Breast epithelium (tissue), 4 donors: ENCODE measurements at regions not wholly inside any gene's neighbourhood (a gene's known extent, or its start where the extent isn't known, plus 50 kb on each side); places are given as distances from the start of the nearest gene placed in this dataset.
A peak's percentile ranks its signal among the peaks of the same experiment; 100 is the strongest.

Experiments
- DNase-seq, 2 donors: peaks; one replicate each; pipeline ENCODE4 v3.0.0-alpha.2; 2019; ENCODE audit warnings: low spot score in 2 of 2
- H3K27ac ChIP-seq, 2 donors: fragments of 200-600 bp; sonication (generic) in 1 of 2; one replicate each; pipeline ENCODE4 v1.5.1; 2016 to 2019; ENCODE audit warnings: mild to moderate bottlenecking in 1 of 2
- H3K27me3 ChIP-seq, 2 donors: fragments of 200-600 bp; sonication (generic) in 1 of 2; one replicate each; pipeline versions ENCODE4 v1.5.1 to v1.6.0; 2017 to 2019; ENCODE audit warnings: control low read depth in 1 of 2, mild to moderate bottlenecking in 1 of 2
- H3K36me3 ChIP-seq: fragments of 200-600 bp; one replicate; pipeline ENCODE4 v1.5.1; 2019
- H3K4me1 ChIP-seq, 2 donors: fragments of 200-600 bp; sonication (generic); one replicate each; pipeline ENCODE4 v1.5.1; 2016 to 2019; ENCODE audit warnings: control low read depth in 1 of 2
- H3K4me3 ChIP-seq, 3 donors: fragments of 200-600 bp; sonication (generic); 1 replicate in 2 of 3; 2 replicates in 1 of 3; pipeline ENCODE4 v1.5.1; 2016 to 2019; ENCODE audit warnings: mild to moderate bottlenecking in 3 of 3, moderate library complexity in 2 of 3
- H3K9me3 ChIP-seq, 2 donors: fragments of 200-600 bp; sonication (generic) in 1 of 2; one replicate each; pipeline ENCODE4 v1.5.1; 2016 to 2019; ENCODE audit warnings: control low read depth in 1 of 2
- CTCF ChIP-seq, 3 donors: fragments of 450-650 bp; IDR thresholded peaks; one replicate each; pipeline ENCODE4 v1.5.1; 2016 to 2017; ENCODE audit warnings: antibody characterized with exemption in 3 of 3, mild to moderate bottlenecking in 3 of 3, moderate library complexity in 3 of 3
- POLR2A ChIP-seq: fragments of 450-650 bp; IDR thresholded peaks from one replicate; pipeline ENCODE4 v1.6.1; 2016; ENCODE audit warnings: antibody characterized with exemption, mild to moderate bottlenecking, moderate library complexity
- POLR2AphosphoS5 ChIP-seq, 3 donors: sonication (generic); formaldehyde crosslinking; IDR thresholded peaks; one replicate each; pipeline ENCODE4 v1.6.1; 2017; ENCODE audit warnings: antibody characterized with exemption in 3 of 3
- intact Hi-C: fragments of 100-400 bp; cut with DNase I; formaldehyde crosslinking; loops from one replicate; pipeline ENCODE4 v1.15.1; 2023; ENCODE audit warnings: low total_unique reads

GRCh38 chr1:116819081-116819480, 64.9 kb downstream of the CD2 start:
- H3K27ac ChIP-seq: no peak overlapping the region
- no peaks in the 10 kb centered on the region for H3K36me3 ChIP-seq
- H3K27me3 ChIP-seq: no peaks in the 10 kb centered on the region
- DNase-seq: no peak
- no peaks in the 10 kb centered on the region for H3K9me3 ChIP-seq
- intact Hi-C loops: no loop called here
- no peaks in the 10 kb centered on the region for H3K4me1 ChIP-seq
- no peak for TF ChIP-seq CTCF (IDR thresholded peaks at IDR 0.05)
- no peak overlapping the region for H3K4me3 ChIP-seq

GRCh38 chr1:116820369-116820768, 66.1 kb downstream of the CD2 start:
- no peaks in the 10 kb centered on the region for H3K27me3 ChIP-seq
- no peak overlapping the region for H3K4me3 ChIP-seq
- TF ChIP-seq POLR2A (no peak), CTCF (IDR thresholded peaks at IDR 0.05) (no peak), POLR2AphosphoS5 (IDR thresholded peaks at IDR 0.05) (no peak)
- H3K4me1 ChIP-seq: no peaks in the 10 kb centered on the region
- no peaks in the 10 kb centered on the region for H3K36me3 ChIP-seq
- no peak overlapping the region for H3K27ac ChIP-seq
- intact Hi-C loops: no loop called here
- peak in 1 of 2 donors; percentile 32 for DNase-seq
- H3K9me3 ChIP-seq: no peaks in the 10 kb centered on the region

- intact Hi-C loops: no loop called here
- H3K4me1 ChIP-seq: no peaks in the 10 kb centered on the region
These were observed 67.5 kb downstream of the CD2 start for GRCh38 chr1:116821763-116822162.

GRCh38 chr1:116824631-116825206, 70.5 kb downstream of the CD2 start:
- Histone ChIP-seq H3K4me3 (no peak overlapping the region), H3K27me3 (no peaks in the 10 kb centered on the region), H3K4me1 (no peaks in the 10 kb centered on the region), H3K9me3 (no peaks in the 10 kb centered on the region), H3K27ac (peak overlapping the region in 1 of 2 donors; percentile 16), H3K36me3 (no peaks in the 10 kb centered on the region)
- intact Hi-C loops: no loop called here
- TF ChIP-seq CTCF (IDR thresholded peaks at IDR 0.05): no peak
- TF ChIP-seq POLR2A: no peak
- TF ChIP-seq POLR2AphosphoS5 (IDR thresholded peaks at IDR 0.05): no peak
- no peak for DNase-seq

More at GRCh38 chr1:116821763-116822162, 67.5 kb downstream of the CD2 start:
- H3K9me3 ChIP-seq: no peaks in the 10 kb centered on the region
- no peak overlapping the region for H3K27ac ChIP-seq
- no peak for TF ChIP-seq POLR2AphosphoS5 (IDR thresholded peaks at IDR 0.05)
- TF ChIP-seq CTCF (IDR thresholded peaks at IDR 0.05): no peak
- no peak for TF ChIP-seq POLR2A
- H3K4me3 ChIP-seq: no peak overlapping the region
- no peaks in the 10 kb centered on the region for H3K36me3 ChIP-seq
- DNase-seq: no peak
- H3K27me3 ChIP-seq: no peaks in the 10 kb centered on the region

GRCh38 chr1:116825207-116825719, 71.0 kb downstream of the CD2 start:
- intact Hi-C loops: no loop called here
- Histone ChIP-seq H3K36me3 (no peaks in the 10 kb centered on the region), H3K9me3 (no peaks in the 10 kb centered on the region), H3K4me1 (no peaks in the 10 kb centered on the region), H3K27ac (peak overlapping the region in 1 of 2 donors; percentile 29), H3K27me3 (no peaks in the 10 kb centered on the region), H3K4me3 (no peak overlapping the region)
- TF ChIP-seq POLR2A (no peak), POLR2AphosphoS5 (IDR thresholded peaks at IDR 0.05) (no peak), CTCF (IDR thresholded peaks at IDR 0.05) (no peak)
- no peak for DNase-seq
